Kasumi-1 (cell line): ENCODE measurements at regions not wholly inside any gene's neighbourhood (a gene's known extent, or its start where the extent isn't known, plus 50 kb on each side); places are given as distances from the start of the nearest gene placed in this dataset.

Experiments used
- DNase-seq, 2 experiments: peaks; one replicate each; lab custom pipeline; 2025; lab: John Stamatoyannopoulos, UW

- no peak for DNase-seq
Observed at GRCh38 chr16:77592021-77592420, 130.3 kb upstream of the NUDT7 start.

GRCh38 chr16:77594057-77594456, 128.3 kb upstream of the NUDT7 start:
- DNase-seq, result no peak

DNA sequence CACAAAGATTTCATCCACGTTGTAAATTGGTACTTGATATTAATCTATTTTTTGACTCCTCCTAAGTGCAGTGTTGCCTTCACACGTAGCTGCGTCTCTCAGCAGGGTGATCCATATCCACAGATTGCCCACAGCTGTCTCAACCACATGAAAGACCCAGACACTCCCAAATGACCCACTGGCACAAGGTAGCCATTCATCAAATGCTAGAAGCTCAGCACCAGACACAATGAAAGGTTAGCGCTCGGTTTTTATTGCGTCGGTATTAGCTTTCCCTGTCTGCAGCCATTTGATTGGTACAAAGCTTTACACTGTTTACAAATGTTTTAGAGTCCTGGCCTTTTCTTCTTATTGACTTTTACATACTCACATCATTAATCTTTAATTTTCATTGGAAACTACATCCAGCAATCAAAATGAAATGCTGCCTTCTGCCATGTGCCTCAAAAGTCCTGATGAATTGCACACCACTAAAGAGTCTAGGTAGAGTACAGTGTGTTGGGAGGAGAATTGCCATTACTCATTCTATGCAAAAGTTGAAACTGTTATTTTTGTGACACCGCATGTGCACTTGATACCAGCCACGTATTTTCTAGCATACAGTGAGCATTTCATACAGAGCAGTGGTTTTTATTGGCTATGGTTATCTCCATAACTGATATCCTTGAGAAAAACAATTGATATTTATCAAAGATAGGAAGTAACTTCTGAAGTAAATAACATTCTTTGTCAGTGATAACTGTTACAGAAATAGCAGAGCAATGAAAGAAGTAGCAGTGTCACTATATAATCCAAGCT, 127.3 kb upstream of the NUDT7 start:
- no peak for DNase-seq

DNA sequence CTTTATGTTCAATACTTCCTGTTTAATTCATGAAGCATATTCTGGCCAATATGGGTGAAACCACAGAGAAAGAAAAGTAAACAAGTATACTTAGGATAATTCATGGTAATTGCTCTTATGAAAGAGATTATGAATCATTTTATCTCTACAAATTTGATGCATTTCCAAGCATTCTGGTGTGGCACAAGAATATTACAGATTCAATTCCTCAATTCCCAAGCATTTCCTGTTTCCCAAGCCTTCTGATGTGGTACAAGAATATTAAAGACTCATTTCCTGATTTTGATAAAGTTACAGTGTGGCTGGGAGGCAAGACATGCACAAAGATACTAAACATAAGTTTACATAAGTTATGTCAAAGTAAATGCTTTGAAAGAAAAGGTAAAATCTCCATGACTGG, 126.1 kb upstream of the NUDT7 start:
- no peak for DNase-seq

- peak; percentile 45 to 59 for DNase-seq
Observed at GRCh38 chr16:77599793-77600415, 122.4 kb upstream of the NUDT7 start.

DNA sequence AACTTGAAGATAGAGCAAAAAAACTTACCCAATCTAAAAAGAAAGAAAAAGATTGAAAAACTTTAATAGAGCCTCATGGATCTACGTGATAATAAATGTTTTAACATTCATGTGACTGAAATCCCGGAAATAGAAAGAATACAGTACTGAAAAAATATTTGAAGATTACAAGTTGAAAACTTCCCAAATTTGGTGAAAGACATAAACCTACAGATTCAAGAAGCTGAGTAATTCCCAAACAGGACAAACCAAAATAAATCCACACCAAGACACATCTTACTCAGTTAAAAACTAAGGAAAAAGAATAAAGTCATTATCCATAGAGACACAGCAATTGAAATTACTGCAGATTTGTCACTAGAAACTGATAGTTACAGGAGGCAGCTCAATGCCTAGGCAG, 121.8 kb upstream of the NUDT7 start:
- no peak for DNase-seq

- no peak for DNase-seq
Observed at GRCh38 chr16:77603656-77604055, 118.7 kb upstream of the NUDT7 start.

- DNase-seq, result no peak
Observed at GRCh38 chr16:77610496-77610895, 111.8 kb upstream of the NUDT7 start.

- no peak for DNase-seq
Observed at GRCh38 chr16:77611386-77611785, 110.9 kb upstream of the NUDT7 start.

- DNase-seq, result no peak
Observed at GRCh38 chr16:77612596-77612995, 109.7 kb upstream of the NUDT7 start.

DNA sequence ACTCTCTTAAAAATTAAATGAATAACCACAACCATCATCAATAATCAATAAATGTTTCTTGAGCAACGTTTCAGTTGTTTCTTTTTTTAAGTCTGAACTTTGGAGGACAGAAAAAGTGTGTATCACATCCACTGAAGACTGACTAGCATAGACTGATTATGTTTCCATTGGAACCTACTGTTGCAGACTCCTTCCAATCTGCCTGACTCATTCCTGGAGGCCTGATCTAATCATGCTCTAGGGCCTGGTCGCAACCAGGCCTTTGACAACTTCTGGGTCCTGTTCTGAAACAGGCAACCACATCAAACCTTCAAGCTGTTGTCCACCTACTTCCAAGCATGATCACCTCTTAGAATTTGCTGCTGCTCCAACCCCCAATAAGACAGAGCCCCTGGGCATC, 109.2 kb upstream of the NUDT7 start:
- DNase-seq, result no peak

GRCh38 chr16:77617553-77617952, 104.8 kb upstream of the NUDT7 start:
- DNase-seq, result no peak

GRCh38 chr16:77617996-77618395, 104.3 kb upstream of the NUDT7 start:
- DNase-seq, result no peak

- no peak for DNase-seq
Observed at GRCh38 chr16:77618951-77619350, 103.4 kb upstream of the NUDT7 start.

DNA sequence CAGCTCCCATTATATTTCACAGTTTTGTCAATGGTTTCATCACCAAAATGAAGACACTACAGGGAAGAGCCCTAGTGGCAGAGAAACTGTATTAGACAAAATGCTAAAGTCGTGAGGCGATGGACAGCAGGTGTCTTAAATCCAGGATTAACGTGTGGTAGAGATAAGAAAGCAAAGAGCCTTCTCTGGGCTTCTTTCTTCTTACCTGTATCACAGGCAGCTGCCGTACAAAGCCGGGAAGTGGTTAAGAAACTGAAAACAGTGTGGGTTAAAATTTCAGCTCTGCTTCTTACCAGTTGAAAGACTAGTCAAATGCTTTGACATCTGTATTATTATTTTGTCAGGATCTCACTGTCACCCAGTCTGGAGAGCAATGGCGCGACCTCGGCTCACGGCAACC, 98.2 kb upstream of the NUDT7 start:
- no peak for DNase-seq

DNA sequence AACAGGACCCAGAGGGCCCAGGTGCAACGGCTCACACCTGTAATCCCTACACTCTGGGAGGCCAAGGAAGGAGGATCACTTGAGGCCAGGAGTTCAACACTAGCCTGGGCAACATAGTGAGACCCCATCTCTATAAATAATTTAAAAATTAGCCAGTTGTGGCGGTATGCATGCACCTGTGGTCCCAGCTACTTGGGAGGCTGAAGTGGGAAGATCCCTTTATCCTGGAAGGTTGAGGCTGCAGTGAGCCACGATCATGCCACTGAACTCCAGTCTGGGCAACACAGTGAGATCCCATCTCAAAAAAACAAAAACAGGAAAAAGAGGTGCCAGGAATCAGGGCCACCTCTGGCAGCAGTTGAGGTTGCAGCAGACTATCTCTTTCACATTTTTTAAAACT, 85.7 kb upstream of the NUDT7 start:
- DNase-seq, result no peak

DNA sequence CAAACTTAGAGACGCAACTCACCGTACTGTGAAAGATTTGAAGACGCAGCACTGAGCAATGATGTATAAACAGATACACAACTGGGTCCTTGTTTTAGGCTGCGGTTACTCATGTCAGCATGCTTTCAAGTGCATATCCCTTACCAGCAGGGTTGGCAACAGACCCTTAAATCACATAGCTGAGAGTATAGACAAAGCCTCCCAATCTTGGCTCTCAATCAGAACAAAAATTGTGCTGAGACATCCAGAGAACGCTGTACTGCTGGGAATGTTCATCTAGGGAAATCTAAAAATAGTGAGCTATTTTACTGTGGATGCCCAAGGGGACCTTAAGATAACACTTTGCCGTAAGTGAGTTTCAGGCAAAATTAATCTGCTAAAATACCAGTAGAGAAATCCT, 84.4 kb upstream of the NUDT7 start:
- no peak for DNase-seq

DNA sequence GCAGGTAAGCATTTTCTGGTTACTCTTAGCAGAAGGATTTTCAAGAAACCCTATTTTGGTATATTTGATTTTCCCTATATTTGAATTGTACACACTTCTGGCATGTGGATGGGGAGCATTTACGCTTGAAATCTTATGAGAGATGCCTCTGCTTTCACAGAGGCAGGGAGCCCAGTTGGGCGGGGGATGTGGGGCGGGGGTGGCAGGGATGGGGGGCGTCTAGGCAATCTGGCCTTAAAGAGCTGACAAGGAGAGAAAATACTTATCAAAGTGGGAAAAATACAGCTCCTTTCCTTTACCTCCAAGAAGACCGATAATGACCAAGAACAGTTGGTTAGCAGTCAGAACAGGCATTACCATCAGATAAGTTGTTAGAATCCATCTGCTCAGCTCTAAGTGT, 79.1 kb upstream of the NUDT7 start:
- no peak for DNase-seq

- no peak for DNase-seq
Observed at GRCh38 chr16:77645764-77646163, 76.5 kb upstream of the NUDT7 start.

DNA sequence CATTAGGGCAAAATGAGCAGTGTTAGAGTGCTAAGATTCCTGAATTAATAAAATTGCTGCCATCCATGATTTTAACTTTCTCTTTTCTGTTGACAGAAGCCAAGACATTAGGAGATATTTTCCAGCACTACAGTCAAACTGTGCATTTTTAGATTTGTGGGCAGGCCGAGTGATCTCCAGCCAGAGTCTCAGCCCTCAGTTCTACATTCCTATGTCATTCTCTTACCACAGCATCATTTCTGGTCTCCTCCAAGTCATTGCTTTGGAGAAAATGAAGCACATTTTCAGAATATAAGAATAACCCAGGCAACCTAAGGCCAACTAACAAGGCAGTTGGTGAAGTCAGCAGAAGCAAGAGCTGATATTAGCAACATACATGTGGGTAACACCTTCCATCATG, 74.6 kb upstream of the NUDT7 start:
- no peak for DNase-seq

DNA sequence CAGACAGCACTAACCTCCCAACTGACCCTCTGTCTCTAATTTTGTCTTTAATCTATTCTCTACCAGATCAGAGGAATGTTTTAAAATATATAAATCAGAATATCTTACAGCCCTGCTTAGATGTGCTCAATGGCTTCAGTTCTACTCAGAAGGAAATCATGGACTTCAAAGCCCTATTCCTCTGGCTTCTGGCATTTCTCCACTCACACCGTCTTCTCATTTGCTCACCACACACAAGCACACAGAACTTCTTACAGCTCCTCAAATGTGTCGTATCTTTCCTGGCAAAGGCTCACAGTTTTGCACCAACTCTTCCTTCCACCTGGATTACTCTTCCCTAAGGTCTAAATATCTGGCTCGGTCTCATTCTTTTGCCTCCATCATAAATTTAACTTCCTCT, 71.6 kb upstream of the NUDT7 start:
- no peak for DNase-seq

DNA sequence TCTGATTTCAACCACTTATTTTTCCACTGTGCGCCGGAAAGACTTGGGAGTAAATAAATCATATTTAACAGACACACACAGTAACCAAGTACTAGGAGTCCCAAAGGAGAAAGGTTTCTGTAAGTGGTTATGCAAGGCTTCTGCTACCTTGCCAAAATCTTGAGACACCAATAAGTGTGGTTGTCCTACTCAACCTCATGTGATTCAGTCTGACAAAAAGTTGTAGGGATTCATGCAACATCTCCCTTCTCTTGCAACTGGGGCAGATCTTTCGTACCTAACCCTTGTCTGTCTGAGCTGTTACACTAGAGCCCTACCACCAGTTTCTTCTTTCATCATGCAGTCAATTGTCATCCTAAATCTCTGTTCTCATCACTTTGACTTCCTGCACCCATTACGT, 69.9 kb upstream of the NUDT7 start:
- DNase-seq, result no peak

- peak; percentile 42 to 45 for DNase-seq
Observed at GRCh38 chr16:77657016-77657415, 65.3 kb upstream of the NUDT7 start.

- DNase-seq, result peak; percentile 33 to 61
Observed at GRCh38 chr16:77660311-77660710, 62.0 kb upstream of the NUDT7 start.
